ENCODE measurements at regions not wholly inside any gene's neighbourhood (a gene's known extent, or its start where the extent isn't known, plus 50 kb on each side); places are given as distances from the start of the nearest gene placed in this dataset.

DNA sequence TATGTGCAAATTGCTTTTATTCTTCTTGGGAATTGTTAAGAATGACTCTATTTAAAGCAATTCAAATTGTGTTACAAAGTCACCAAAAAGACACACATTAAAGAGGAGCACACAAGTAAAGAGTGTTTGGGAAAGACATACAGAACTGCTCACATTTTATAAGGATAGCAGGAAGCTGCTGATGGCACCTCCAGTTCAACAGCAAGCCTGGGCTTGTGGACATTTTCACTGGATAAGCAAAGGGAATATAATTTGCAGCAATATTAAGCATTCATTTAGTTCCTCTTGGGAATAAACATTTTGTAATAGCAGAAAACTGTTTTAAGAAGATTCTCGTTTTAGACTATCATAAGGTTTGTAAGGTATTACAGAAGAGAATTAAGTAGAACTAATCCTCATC, 1271.9 kb downstream of the ZPLD1 start:
- Histone ChIP-seq H3K27me3 (ENCODE audit: control insufficient read depth in 1 of 2, insufficient read depth in 2 of 2, low read length in 2 of 2) (no peaks in the 10 kb centered on the region), H3K4me3 (ENCODE audit: low read depth in 1 of 2, low read length in 2 of 2) (no peak overlapping the region), H3K9me3 (ENCODE audit: control insufficient read depth in 1 of 2, low read length in 2 of 2) (no peaks in the 10 kb centered on the region), H3K9ac (ENCODE audit: low read depth in 1 of 2, low read length in 2 of 2) (no peak overlapping the region), H3K4me1 (ENCODE audit: control insufficient read depth in 1 of 2, insufficient read depth in 2 of 2, low read length in 2 of 2) (no peaks in the 10 kb centered on the region), H3K36me3 (ENCODE audit: control insufficient read depth in 1 of 2, insufficient read depth in 2 of 2, low read length in 2 of 2) (no peaks in the 10 kb centered on the region), H3K27ac (ENCODE audit: low read depth, low read length) (no peak overlapping the region)

DNA sequence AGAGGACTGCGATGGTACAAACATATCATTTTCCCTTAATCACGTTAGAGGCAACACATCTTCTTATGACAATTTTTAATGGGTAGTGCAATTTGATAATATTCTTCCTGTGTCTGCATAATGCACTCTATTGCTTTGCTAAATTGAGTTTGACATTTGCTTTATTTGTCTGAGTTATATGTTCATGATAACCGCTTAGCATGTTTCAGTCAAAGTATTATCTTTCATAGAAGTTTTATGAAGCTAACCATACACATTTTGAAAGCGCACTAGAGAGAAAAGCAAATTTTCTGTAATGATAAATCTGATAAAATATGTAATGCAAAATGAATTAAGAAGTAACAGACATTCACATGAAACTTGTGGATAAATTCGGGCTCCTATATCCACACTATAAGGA, 1276.9 kb downstream of the ZPLD1 start:
- H3K27me3 ChIP-seq (ENCODE audit: control insufficient read depth in 1 of 2, insufficient read depth in 2 of 2, low read length in 2 of 2) = no peaks in the 10 kb centered on the region
- no peaks in the 10 kb centered on the region for H3K9me3 ChIP-seq (ENCODE audit: control insufficient read depth in 1 of 2, low read length in 2 of 2)
- no peak overlapping the region for H3K27ac ChIP-seq (ENCODE audit: low read depth, low read length)
- no peaks in the 10 kb centered on the region for H3K4me1 ChIP-seq (ENCODE audit: control insufficient read depth in 1 of 2, insufficient read depth in 2 of 2, low read length in 2 of 2)
- H3K9ac ChIP-seq (ENCODE audit: low read depth in 1 of 2, low read length in 2 of 2) = no peak overlapping the region
- no peaks in the 10 kb centered on the region for H3K36me3 ChIP-seq (ENCODE audit: control insufficient read depth in 1 of 2, insufficient read depth in 2 of 2, low read length in 2 of 2)
- H3K4me3 ChIP-seq (ENCODE audit: low read depth in 1 of 2, low read length in 2 of 2) = no peak overlapping the region

DNA sequence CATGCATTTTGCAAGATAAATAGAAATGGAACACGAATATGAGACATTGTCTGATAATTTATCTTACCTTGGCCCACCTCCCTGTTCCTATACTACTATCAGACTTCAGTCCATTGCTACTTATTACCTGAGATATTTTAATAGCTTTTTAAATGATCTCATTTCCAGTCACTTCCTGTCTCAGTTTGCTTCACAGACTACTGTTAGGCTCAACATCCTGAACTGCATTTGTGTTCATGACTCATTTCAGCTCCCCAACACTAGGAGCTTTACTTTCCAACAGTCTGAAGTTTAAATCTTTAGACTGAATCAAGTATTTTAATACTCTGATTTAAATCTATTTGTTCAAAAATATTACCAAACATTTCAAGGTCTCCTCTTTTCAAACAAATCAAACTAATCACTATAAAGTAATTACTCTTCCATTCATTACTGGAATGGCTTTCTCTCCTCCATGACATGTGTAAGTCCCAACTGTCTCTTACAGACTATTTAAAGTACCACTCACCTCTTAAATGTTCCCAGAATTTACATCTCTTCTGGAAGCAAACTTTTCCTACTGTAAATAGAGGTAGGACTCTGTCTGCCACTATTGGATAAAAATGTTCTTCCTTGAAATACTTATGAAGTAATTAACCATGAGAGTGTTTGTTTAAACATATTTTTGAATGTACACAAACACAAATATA, 1277.6 kb downstream of the ZPLD1 start:
- H3K9ac ChIP-seq (ENCODE audit: low read depth in 1 of 2, low read length in 2 of 2) = no peak overlapping the region
- no peaks in the 10 kb centered on the region for H3K4me1 ChIP-seq (ENCODE audit: control insufficient read depth in 1 of 2, insufficient read depth in 2 of 2, low read length in 2 of 2)
- H3K9me3 ChIP-seq (ENCODE audit: control insufficient read depth in 1 of 2, low read length in 2 of 2) = no peaks in the 10 kb centered on the region
- no peaks in the 10 kb centered on the region for H3K36me3 ChIP-seq (ENCODE audit: control insufficient read depth in 1 of 2, insufficient read depth in 2 of 2, low read length in 2 of 2)
- H3K27me3 ChIP-seq (ENCODE audit: control insufficient read depth in 1 of 2, insufficient read depth in 2 of 2, low read length in 2 of 2) = no peaks in the 10 kb centered on the region
- H3K4me3 ChIP-seq (ENCODE audit: low read depth in 1 of 2, low read length in 2 of 2) = no peak overlapping the region
- no peak overlapping the region for H3K27ac ChIP-seq (ENCODE audit: low read depth, low read length)

DNA sequence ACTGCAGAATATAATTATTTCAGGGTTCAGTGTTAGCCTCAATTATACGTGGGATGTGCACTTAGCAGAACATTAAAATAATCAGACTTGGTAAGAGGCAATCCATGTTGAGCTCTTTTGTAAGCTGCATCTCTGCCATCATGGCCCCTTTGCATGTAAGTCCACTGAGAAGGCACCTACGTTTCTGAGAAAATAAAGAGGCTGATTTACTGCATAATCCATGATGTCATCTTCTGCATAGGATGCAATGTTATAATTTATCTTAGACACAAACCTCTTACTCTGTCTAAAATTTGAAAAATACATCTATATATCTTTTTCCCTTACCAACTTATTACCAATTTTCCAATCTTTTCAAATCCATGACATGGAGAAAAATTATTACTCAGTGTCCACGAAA, 1294.7 kb downstream of the ZPLD1 start:
- no peaks in the 10 kb centered on the region for H3K36me3 ChIP-seq (ENCODE audit: control insufficient read depth in 1 of 2, insufficient read depth in 2 of 2, low read length in 2 of 2)
- no peak overlapping the region for H3K27ac ChIP-seq (ENCODE audit: low read depth, low read length)
- H3K9me3 ChIP-seq (ENCODE audit: control insufficient read depth in 1 of 2, low read length in 2 of 2) = peaks cover 2 to 16% of the 10 kb centered on the region in 2 donors
- H3K4me3 ChIP-seq (ENCODE audit: low read depth in 1 of 2, low read length in 2 of 2) = no peak overlapping the region
- no peaks in the 10 kb centered on the region for H3K27me3 ChIP-seq (ENCODE audit: control insufficient read depth in 1 of 2, insufficient read depth in 2 of 2, low read length in 2 of 2)
- H3K4me1 ChIP-seq (ENCODE audit: control insufficient read depth in 1 of 2, insufficient read depth in 2 of 2, low read length in 2 of 2) = no peaks in the 10 kb centered on the region
- no peak overlapping the region for H3K9ac ChIP-seq (ENCODE audit: low read depth in 1 of 2, low read length in 2 of 2)

DNA sequence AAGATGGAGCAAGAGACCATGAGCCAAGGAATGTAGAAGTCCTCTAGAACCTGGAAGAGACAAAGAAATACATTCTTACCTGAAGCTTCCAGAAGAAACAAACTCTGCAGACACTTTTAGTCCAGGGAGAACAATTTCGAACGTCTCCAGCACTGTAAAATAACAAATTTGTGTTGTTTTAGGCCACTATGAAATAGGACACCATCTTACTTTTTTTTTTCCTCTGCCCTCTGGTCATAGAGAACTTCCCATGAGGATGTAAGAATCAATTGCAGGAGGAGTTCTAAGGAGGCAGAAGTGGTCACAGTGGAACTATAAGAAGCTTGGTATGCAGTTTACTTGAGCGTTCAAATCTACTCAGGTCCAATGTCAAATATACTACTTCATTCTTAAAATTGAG, 1295.9 kb downstream of the ZPLD1 start:
- H3K4me1 ChIP-seq (ENCODE audit: control insufficient read depth in 1 of 2, insufficient read depth in 2 of 2, low read length in 2 of 2) = no peaks in the 10 kb centered on the region
- H3K27me3 ChIP-seq (ENCODE audit: control insufficient read depth in 1 of 2, insufficient read depth in 2 of 2, low read length in 2 of 2) = no peaks in the 10 kb centered on the region
- no peaks in the 10 kb centered on the region for H3K36me3 ChIP-seq (ENCODE audit: control insufficient read depth in 1 of 2, insufficient read depth in 2 of 2, low read length in 2 of 2)
- no peak overlapping the region for H3K27ac ChIP-seq (ENCODE audit: low read depth, low read length)
- no peak overlapping the region for H3K4me3 ChIP-seq (ENCODE audit: low read depth in 1 of 2, low read length in 2 of 2)
- no peak overlapping the region for H3K9ac ChIP-seq (ENCODE audit: low read depth in 1 of 2, low read length in 2 of 2)
- peaks cover 2 to 16% of the 10 kb centered on the region in 2 donors for H3K9me3 ChIP-seq (ENCODE audit: control insufficient read depth in 1 of 2, low read length in 2 of 2)

DNA sequence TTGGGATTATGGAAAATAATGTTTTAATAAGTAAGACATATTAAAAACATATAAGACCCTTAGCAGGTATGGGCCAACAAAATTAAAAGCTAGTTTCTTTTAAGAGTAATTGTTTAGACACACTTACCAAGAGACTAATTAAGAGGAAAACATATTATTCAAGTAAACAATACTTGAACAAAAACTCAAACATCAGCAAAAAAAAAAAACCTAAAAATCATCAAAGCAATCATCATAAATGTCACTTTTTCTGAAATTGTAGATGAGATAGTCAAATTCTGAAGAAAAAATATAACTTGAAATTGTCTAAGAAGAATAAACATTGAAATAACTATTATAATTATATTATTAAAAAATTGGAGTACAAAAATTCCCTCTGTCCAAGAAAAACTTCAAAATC, 1318.2 kb downstream of the ZPLD1 start:
- no peaks in the 10 kb centered on the region for H3K36me3 ChIP-seq (ENCODE audit: control insufficient read depth in 1 of 2, insufficient read depth in 2 of 2, low read length in 2 of 2)
- H3K27me3 ChIP-seq (ENCODE audit: control insufficient read depth in 1 of 2, insufficient read depth in 2 of 2, low read length in 2 of 2) = no peaks in the 10 kb centered on the region
- H3K9me3 ChIP-seq (ENCODE audit: control insufficient read depth in 1 of 2, low read length in 2 of 2) = no peaks in the 10 kb centered on the region
- no peak overlapping the region for H3K27ac ChIP-seq (ENCODE audit: low read depth, low read length)
- no peaks in the 10 kb centered on the region for H3K4me1 ChIP-seq (ENCODE audit: control insufficient read depth in 1 of 2, insufficient read depth in 2 of 2, low read length in 2 of 2)
- no peak overlapping the region for H3K9ac ChIP-seq (ENCODE audit: low read depth in 1 of 2, low read length in 2 of 2)
- H3K4me3 ChIP-seq (ENCODE audit: low read depth in 1 of 2, low read length in 2 of 2) = no peak overlapping the region

DNA sequence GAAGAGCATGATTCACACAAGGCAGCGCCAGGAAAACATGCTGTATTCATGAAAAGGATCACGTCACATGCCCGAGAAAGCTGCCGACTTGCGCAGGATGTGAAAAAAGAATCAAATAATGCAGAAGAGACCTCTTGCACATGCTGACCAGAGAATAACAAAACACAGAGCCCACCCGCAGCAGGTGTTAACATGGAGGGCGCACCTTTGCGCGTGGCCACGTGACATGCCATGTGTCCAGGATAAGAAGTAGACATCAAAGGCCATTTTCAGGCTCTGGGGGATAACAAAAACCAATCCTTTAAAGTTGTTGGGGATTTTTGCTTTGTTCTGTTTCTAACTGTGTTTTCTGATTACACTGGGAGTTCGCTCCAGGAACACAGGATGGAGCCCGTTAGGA, 1332.8 kb downstream of the ZPLD1 start:
- H3K27me3 ChIP-seq (ENCODE audit: control insufficient read depth in 1 of 2, insufficient read depth in 2 of 2, low read length in 2 of 2) = no peaks in the 10 kb centered on the region
- H3K36me3 ChIP-seq (ENCODE audit: control insufficient read depth in 1 of 2, insufficient read depth in 2 of 2, low read length in 2 of 2) = no peaks in the 10 kb centered on the region
- no peak overlapping the region for H3K9ac ChIP-seq (ENCODE audit: low read depth in 1 of 2, low read length in 2 of 2)
- H3K4me3 ChIP-seq (ENCODE audit: low read depth in 1 of 2, low read length in 2 of 2) = no peak overlapping the region
- H3K9me3 ChIP-seq (ENCODE audit: control insufficient read depth in 1 of 2, low read length in 2 of 2) = peaks cover under 1 to 5% of the 10 kb centered on the region in 2 donors
- no peaks in the 10 kb centered on the region for H3K4me1 ChIP-seq (ENCODE audit: control insufficient read depth in 1 of 2, insufficient read depth in 2 of 2, low read length in 2 of 2)
- H3K27ac ChIP-seq (ENCODE audit: low read depth, low read length) = no peak overlapping the region

DNA sequence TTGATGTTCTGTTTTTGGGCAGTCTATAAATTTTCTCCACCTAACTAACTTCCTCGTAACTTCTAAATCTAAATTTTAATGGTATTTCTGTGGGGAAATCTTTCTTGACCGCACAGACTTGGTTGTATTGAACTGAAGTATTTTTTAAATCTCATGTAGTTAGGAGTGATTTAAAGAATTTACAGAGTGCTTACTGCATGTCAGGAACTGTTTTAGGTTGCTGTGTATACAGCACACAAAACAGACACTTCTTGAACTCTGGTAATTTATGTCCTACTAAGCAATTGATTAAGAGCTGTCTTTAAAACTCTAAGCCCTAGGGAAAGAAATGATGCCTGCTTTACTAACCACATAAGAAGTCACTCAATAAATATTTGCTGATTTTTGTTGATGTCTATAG, 1350.2 kb downstream of the ZPLD1 start:
- H3K27me3 ChIP-seq (ENCODE audit: control insufficient read depth in 1 of 2, insufficient read depth in 2 of 2, low read length in 2 of 2) = no peaks in the 10 kb centered on the region
- no peaks in the 10 kb centered on the region for H3K4me1 ChIP-seq (ENCODE audit: control insufficient read depth in 1 of 2, insufficient read depth in 2 of 2, low read length in 2 of 2)
- H3K9ac ChIP-seq (ENCODE audit: low read depth in 1 of 2, low read length in 2 of 2) = no peak overlapping the region
- H3K4me3 ChIP-seq (ENCODE audit: low read depth in 1 of 2, low read length in 2 of 2) = no peak overlapping the region
- H3K9me3 ChIP-seq (ENCODE audit: control insufficient read depth in 1 of 2, low read length in 2 of 2) = no peaks in the 10 kb centered on the region
- no peak overlapping the region for H3K27ac ChIP-seq (ENCODE audit: low read depth, low read length)
- H3K36me3 ChIP-seq (ENCODE audit: control insufficient read depth in 1 of 2, insufficient read depth in 2 of 2, low read length in 2 of 2) = no peaks in the 10 kb centered on the region

DNA sequence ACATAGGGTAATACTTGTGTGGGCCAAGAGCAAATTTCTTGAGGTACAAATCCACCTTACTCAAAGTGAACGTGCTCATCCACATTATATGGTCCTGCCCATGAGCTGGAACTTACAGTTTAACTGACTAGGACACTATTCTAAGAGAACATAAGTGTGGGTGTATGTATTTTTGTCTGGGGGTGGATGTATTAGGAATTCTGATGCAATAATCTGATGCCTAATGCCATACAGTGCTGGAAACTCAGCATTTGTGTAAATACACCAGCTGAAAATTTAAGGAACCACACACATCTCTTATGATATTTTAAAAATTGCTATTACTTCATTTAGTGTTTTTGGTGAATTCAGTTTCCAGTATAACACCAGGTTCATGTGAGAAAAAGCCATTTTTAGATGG, 1350.7 kb downstream of the ZPLD1 start:
- no peak overlapping the region for H3K9ac ChIP-seq (ENCODE audit: low read depth in 1 of 2, low read length in 2 of 2)
- no peaks in the 10 kb centered on the region for H3K36me3 ChIP-seq (ENCODE audit: control insufficient read depth in 1 of 2, insufficient read depth in 2 of 2, low read length in 2 of 2)
- no peaks in the 10 kb centered on the region for H3K9me3 ChIP-seq (ENCODE audit: control insufficient read depth in 1 of 2, low read length in 2 of 2)
- H3K4me1 ChIP-seq (ENCODE audit: control insufficient read depth in 1 of 2, insufficient read depth in 2 of 2, low read length in 2 of 2) = no peaks in the 10 kb centered on the region
- no peak overlapping the region for H3K4me3 ChIP-seq (ENCODE audit: low read depth in 1 of 2, low read length in 2 of 2)
- no peaks in the 10 kb centered on the region for H3K27me3 ChIP-seq (ENCODE audit: control insufficient read depth in 1 of 2, insufficient read depth in 2 of 2, low read length in 2 of 2)
- no peak overlapping the region for H3K27ac ChIP-seq (ENCODE audit: low read depth, low read length)

DNA sequence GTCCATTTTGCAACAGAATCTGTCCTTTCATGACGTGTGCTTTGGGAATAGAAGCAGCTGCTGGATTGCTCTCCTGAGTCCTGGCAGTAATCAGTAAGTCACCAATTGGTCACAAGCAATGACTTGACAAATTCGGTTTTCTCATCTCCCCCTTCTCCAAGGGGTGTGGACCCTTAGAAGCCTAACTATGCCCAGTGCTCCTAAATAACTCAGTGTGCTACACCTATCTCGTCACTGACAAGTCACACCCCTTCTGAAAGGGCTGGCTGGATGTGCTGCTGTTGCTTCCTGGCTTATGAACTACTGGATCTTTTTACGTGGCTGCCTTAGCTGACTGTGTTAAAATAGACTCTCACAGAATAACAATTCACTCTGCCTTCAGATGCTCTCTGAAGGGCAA, 1351.5 kb downstream of the ZPLD1 start:
- no peak overlapping the region for H3K27ac ChIP-seq (ENCODE audit: low read depth, low read length)

More for the DNA sequence above, 1351.5 kb downstream of the ZPLD1 start:
- no peak overlapping the region for H3K9ac ChIP-seq (ENCODE audit: low read depth in 1 of 2, low read length in 2 of 2)
- H3K4me3 ChIP-seq (ENCODE audit: low read depth in 1 of 2, low read length in 2 of 2) = no peak overlapping the region
- no peaks in the 10 kb centered on the region for H3K9me3 ChIP-seq (ENCODE audit: control insufficient read depth in 1 of 2, low read length in 2 of 2)
- H3K27me3 ChIP-seq (ENCODE audit: control insufficient read depth in 1 of 2, insufficient read depth in 2 of 2, low read length in 2 of 2) = no peaks in the 10 kb centered on the region
- no peaks in the 10 kb centered on the region for H3K36me3 ChIP-seq (ENCODE audit: control insufficient read depth in 1 of 2, insufficient read depth in 2 of 2, low read length in 2 of 2)
- no peaks in the 10 kb centered on the region for H3K4me1 ChIP-seq (ENCODE audit: control insufficient read depth in 1 of 2, insufficient read depth in 2 of 2, low read length in 2 of 2)
